OCI-LY7 (cell line): ENCODE measurements at regions not wholly inside any gene's neighbourhood (a gene's known extent, or its start where the extent isn't known, plus 50 kb on each side); places are given as distances from the start of the nearest gene placed in this dataset.

Experiments used
- BruUV-seq: library from RNA; stranded (reverse); fragments of 400-500 nt; replicated peaks from 2 replicates; lab custom pipeline; 2021; lab: Mats Ljungman, UMichigan
- CTCF ChIA-PET: fragments of 300-600 bp; sonication (Branson Sonifier 250); formaldehyde crosslinking; loops from one replicate; lab custom pipeline; 2022; ENCODE audit warnings: antibody characterized with exemption; ENCODE audit not compliant: unreplicated experiment; lab: Charles Lee
- POLR2A ChIA-PET: fragments of 300-600 bp; sonication (Branson Sonifier 250); formaldehyde crosslinking; loops from one replicate; lab custom pipeline; 2022; ENCODE audit warnings: antibody characterized with exemption; lab: Charles Lee
- DNase-seq: peaks from one replicate; pipeline ENCODE4 v3.0.0-alpha.2; 2015; ENCODE audit warnings: low spot score
- H2AFZ ChIP-seq: fragments of 200-600 bp; sonication (generic), shearing (Covaris generic); 2 replicates; pipeline ENCODE4 v1.6.1; 2014; ENCODE audit warnings: mild to moderate bottlenecking, antibody characterized with exemption, low read length, moderate library complexity
- H3K27ac ChIP-seq: fragments of 200-600 bp; sonication (generic); 2 replicates; pipeline ENCODE4 v1.5.1; 2014; ENCODE audit warnings: mixed run types, low read depth, mild to moderate bottlenecking, moderate library complexity, low read length, inconsistent platforms; ENCODE audit not compliant: poor library complexity, severe bottlenecking
- H3K36me3 ChIP-seq: fragments of 200-600 bp; sonication (generic); 2 replicates; pipeline ENCODE4 v1.6.1; 2014; ENCODE audit warnings: mild to moderate bottlenecking, antibody characterized with exemption, low read length, moderate library complexity, mixed read lengths; ENCODE audit not compliant: insufficient read depth
- H3K4me1 ChIP-seq: fragments of 200-600 bp; sonication (generic); 2 replicates; pipeline ENCODE4 v1.5.1; 2014; ENCODE audit warnings: mild to moderate bottlenecking, low read length; ENCODE audit not compliant: insufficient read depth, poor library complexity, severe bottlenecking
- H3K4me2 ChIP-seq: fragments of 200-600 bp; sonication (generic); 2 replicates; pipeline ENCODE4 v1.6.1; 2014; ENCODE audit warnings: mild to moderate bottlenecking, low read length
- H3K4me3 ChIP-seq: fragments of 200-600 bp; sonication (generic); 2 replicates; pipeline ENCODE4 v1.5.1; 2014; ENCODE audit warnings: mild to moderate bottlenecking, low read depth, low read length; ENCODE audit not compliant: poor library complexity, severe bottlenecking
- H3K79me2 ChIP-seq: fragments of 200-600 bp; sonication (generic); 2 replicates; pipeline ENCODE4 v1.6.1; 2016; ENCODE audit warnings: low read depth, mild to moderate bottlenecking, low read length, moderate library complexity, mixed read lengths; ENCODE audit not compliant: insufficient read depth
- H3K9me2 ChIP-seq: fragments of 200-600 bp; sonication (generic); 2 replicates; pipeline ENCODE4 v1.6.1; 2016; ENCODE audit warnings: mild to moderate bottlenecking, low read length, mixed read lengths; ENCODE audit not compliant: insufficient read depth
- H3K9me3 ChIP-seq: fragments of 200-600 bp; sonication (generic); 2 replicates; pipeline ENCODE4 v1.6.1; 2014; ENCODE audit warnings: mild to moderate bottlenecking, mixed run types, low read length, mixed read lengths
- H4K20me1 ChIP-seq: fragments of 200-600 bp; sonication (generic); 2 replicates; pipeline ENCODE4 v1.6.1; 2014; ENCODE audit warnings: mild to moderate bottlenecking, antibody characterized with exemption, low read length, moderate library complexity, mixed read lengths; ENCODE audit not compliant: insufficient read depth
- EZH2phosphoT487 ChIP-seq: fragments of 200-600 bp; sonication (generic); IDR thresholded peaks from 2 replicates; pipeline ENCODE4 v1.6.1; 2018; ENCODE audit warnings: low read depth, borderline replicate concordance, mild to moderate bottlenecking, mixed run types, antibody characterized with exemption, low read length, moderate library complexity, mixed read lengths
- intact Hi-C: fragments of 100-400 bp; cut with micrococcal nuclease; formaldehyde crosslinking; loops from one replicate; pipeline ENCODE4 v1.10.0; 2022; ENCODE audit not compliant: unreplicated experiment
- TF ChIP-seq, protein P1 (sequence below): fragments of 200-600 bp; sonication (generic); conservative IDR thresholded peaks from 2 replicates; pipeline ENCODE4 v1.5.1; 2014; ENCODE audit warnings: mild to moderate bottlenecking, antibody characterized with exemption, low read length, moderate library complexity, mixed read lengths

DNA sequence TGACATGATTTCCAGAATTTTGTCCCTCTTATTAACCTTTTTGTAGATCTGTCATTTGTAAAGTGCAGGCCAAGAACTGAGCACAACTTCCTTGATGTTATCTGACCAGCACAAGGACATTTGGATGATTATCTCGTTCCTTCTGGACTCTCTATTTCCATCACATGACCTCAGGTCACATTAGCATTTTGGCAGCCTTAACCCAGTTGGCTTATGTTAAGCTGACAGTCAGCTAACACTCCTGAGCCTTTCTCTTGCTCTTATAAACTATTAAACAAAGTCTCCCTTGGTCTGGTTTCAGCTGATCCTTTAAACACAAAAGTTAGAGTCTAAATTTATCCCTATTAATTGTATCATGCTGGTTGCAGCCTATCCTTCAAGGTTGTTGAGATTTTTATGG, 167.2 kb upstream of the RBBP8 start:
- no TSS peak for BruUV-seq
- Histone ChIP-seq H3K79me2 (no peaks in the 10 kb centered on the region), H4K20me1 (no peaks in the 10 kb centered on the region), H3K4me2 (no peak overlapping the region), H2AFZ (no peak overlapping the region), H3K4me1 (no peaks in the 10 kb centered on the region), H3K9me3 (no peaks in the 10 kb centered on the region), H3K4me3 (no peak overlapping the region), H3K27ac (no peak overlapping the region), H3K36me3 (no peaks in the 10 kb centered on the region), H3K9me2 (no peaks in the 10 kb centered on the region)
- no peak for DNase-seq
- intact Hi-C loops: no loop called here
- ChIA-PET POLR2A (interaction anchor here (1.4 kb wide), 1 partner anchor 9 kb away, joined by 3 read pairs; no protein-coding TSS in a partner anchor), CTCF (no interaction called here)
- TF ChIP-seq EZH2phosphoT487: no peak
- TF ChIP-seq, protein P1, sequence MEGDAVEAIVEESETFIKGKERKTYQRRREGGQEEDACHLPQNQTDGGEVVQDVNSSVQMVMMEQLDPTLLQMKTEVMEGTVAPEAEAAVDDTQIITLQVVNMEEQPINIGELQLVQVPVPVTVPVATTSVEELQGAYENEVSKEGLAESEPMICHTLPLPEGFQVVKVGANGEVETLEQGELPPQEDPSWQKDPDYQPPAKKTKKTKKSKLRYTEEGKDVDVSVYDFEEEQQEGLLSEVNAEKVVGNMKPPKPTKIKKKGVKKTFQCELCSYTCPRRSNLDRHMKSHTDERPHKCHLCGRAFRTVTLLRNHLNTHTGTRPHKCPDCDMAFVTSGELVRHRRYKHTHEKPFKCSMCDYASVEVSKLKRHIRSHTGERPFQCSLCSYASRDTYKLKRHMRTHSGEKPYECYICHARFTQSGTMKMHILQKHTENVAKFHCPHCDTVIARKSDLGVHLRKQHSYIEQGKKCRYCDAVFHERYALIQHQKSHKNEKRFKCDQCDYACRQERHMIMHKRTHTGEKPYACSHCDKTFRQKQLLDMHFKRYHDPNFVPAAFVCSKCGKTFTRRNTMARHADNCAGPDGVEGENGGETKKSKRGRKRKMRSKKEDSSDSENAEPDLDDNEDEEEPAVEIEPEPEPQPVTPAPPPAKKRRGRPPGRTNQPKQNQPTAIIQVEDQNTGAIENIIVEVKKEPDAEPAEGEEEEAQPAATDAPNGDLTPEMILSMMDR: no peak

DNA sequence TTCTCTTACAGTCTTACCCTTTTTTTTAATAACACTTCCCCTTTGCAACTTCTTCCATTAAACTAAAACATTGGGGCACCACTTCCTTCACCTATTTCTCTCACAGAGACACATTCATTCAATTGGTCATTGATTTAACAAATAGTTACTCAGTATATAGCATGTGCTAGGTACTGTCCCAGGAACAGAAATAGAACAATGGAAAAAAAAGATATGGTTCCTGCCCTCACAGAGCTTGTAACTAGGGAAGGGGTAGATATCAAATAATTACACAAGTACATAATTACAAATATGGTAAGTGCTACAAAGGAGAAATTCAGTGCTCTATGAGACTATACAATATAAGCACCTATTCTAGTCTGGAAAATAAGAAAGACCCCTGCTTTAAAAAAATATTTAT, 165.5 kb upstream of the RBBP8 start:
- no peak overlapping the region for H2AFZ ChIP-seq
- intact Hi-C loops: no loop called here
- BruUV-seq: no TSS peak

DNA sequence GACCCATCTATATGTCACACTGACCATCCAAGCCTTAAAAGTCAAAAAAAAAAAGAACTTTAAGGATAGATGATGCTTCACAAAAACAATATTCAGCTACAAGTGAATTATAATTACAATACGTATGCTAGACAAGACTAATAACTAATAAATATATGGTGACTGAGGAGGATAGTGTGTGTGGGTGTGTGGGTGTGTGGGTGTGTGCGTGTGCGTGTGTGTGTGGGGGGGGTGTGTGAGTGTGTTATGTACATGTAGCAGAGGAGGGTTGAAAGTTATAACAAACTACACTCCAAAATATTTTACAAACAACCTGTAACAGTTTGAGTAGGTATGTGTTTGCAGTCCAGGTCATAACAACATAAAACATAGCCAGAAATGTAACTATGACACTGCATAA, 159.2 kb upstream of the RBBP8 start:
- Histone ChIP-seq H3K4me3 (no peak overlapping the region), H3K79me2 (no peaks in the 10 kb centered on the region), H3K27ac (no peak overlapping the region), H3K9me2 (no peaks in the 10 kb centered on the region), H3K36me3 (no peaks in the 10 kb centered on the region), H4K20me1 (no peaks in the 10 kb centered on the region), H2AFZ (no peak overlapping the region), H3K9me3 (no peaks in the 10 kb centered on the region), H3K4me2 (no peak overlapping the region), H3K4me1 (no peaks in the 10 kb centered on the region)
- intact Hi-C loops: no loop called here
- no peak for TF ChIP-seq EZH2phosphoT487
- TF ChIP-seq, protein P1: no peak
- DNase-seq: no peak
- BruUV-seq: no TSS peak
- ChIA-PET CTCF (no interaction called here), POLR2A (interaction anchor here (0.6 kb wide), 1 partner anchor 44 kb away, joined by 3 read pairs; no protein-coding TSS in a partner anchor)

More for the DNA sequence above, 165.5 kb upstream of the RBBP8 start:
- Histone ChIP-seq H3K79me2 (no peaks in the 10 kb centered on the region), H3K27ac (no peak overlapping the region), H3K4me2 (no peak overlapping the region), H3K9me3 (no peaks in the 10 kb centered on the region), H3K4me1 (no peaks in the 10 kb centered on the region), H3K9me2 (no peaks in the 10 kb centered on the region), H3K4me3 (no peak overlapping the region), H4K20me1 (no peaks in the 10 kb centered on the region), H3K36me3 (no peaks in the 10 kb centered on the region)
- TF ChIP-seq, protein P1: no peak
- TF ChIP-seq EZH2phosphoT487: no peak
- POLR2A ChIA-PET: no interaction called here
- CTCF ChIA-PET: no interaction called here
- no peak for DNase-seq
